ENCODE measurements at regions not wholly inside any gene's neighbourhood (a gene's known extent, or its start where the extent isn't known, plus 50 kb on each side); places are given as distances from the start of the nearest gene placed in this dataset.

DNA sequence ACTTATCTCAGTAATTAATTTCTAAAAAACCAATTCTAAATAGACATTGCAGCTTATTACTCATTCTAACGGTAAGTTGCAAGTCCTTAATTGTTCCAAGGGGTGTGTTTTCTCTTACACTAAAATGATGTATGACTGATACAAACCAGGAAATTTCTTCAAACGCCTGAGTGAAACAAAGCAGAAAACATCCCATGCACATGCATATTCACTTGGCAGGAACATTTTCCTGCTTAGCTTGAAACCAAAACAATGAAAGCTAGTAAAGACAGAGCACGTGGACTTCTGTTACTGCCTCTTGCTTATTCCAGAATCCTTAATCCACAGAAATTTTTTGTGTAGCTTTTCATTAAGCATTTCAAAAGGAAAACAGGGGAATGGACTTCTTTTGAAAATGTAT lies 187.7 kb downstream of the MTERF1 start:
- no peaks in the 10 kb centered on the region for H3K27me3 ChIP-seq (ENCODE audit: insufficient read depth, low read depth)
- no peaks in the 10 kb centered on the region for H3K4me1 ChIP-seq (ENCODE audit: low read depth, poor library complexity, severe bottlenecking)
- no peak overlapping the region for H3K9ac ChIP-seq
- H3K79me2 ChIP-seq (ENCODE audit: insufficient read depth, low read depth): no peaks in the 10 kb centered on the region
- no peaks in the 10 kb centered on the region for H4K20me1 ChIP-seq (ENCODE audit: insufficient read depth)
- H3K4me2 ChIP-seq: no peak overlapping the region
- no peaks in the 10 kb centered on the region for H3K36me3 ChIP-seq (ENCODE audit: insufficient read depth)
- H3K4me3 ChIP-seq (IDR thresholded peaks at IDR 0.05; ENCODE audit: insufficient read depth, low read depth, low read length): no peak overlapping the region
- no peak overlapping the region for H2AFZ ChIP-seq (ENCODE audit: low read depth)
- TF ChIP-seq, protein P1, sequence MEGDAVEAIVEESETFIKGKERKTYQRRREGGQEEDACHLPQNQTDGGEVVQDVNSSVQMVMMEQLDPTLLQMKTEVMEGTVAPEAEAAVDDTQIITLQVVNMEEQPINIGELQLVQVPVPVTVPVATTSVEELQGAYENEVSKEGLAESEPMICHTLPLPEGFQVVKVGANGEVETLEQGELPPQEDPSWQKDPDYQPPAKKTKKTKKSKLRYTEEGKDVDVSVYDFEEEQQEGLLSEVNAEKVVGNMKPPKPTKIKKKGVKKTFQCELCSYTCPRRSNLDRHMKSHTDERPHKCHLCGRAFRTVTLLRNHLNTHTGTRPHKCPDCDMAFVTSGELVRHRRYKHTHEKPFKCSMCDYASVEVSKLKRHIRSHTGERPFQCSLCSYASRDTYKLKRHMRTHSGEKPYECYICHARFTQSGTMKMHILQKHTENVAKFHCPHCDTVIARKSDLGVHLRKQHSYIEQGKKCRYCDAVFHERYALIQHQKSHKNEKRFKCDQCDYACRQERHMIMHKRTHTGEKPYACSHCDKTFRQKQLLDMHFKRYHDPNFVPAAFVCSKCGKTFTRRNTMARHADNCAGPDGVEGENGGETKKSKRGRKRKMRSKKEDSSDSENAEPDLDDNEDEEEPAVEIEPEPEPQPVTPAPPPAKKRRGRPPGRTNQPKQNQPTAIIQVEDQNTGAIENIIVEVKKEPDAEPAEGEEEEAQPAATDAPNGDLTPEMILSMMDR (conservative IDR thresholded peaks at IDR 0.05; ENCODE audit: low read depth, low read length): no peak
- H3K27ac ChIP-seq: no peak overlapping the region

DNA sequence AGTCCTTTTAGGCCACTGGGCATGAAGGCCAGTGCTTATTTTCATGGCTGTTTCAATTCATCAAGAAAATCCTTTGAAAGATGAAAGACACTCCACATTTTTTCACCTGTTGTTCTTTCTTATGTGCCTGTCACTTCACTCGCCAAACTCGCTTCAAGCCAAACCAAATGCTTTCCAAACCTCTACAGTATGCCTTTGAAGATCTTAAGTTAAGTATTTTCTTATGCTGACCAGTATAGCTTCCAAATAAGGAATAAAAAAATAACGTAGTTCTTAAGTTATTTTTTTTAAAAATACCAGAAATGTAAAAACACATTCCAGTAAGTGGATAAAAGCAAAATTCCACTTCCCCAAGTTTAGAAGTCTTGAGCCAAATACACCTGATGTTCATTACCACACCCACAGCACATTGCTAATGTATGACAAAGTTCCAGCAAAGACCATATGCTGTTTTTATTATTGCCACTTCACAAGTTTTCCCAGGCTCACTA lies 186.1 kb downstream of the MTERF1 start:
- Histone ChIP-seq H3K4me2 (no peak overlapping the region), H2AFZ (ENCODE audit: low read depth) (no peak overlapping the region), H3K79me2 (ENCODE audit: insufficient read depth, low read depth) (no peaks in the 10 kb centered on the region), H3K4me3 (IDR thresholded peaks at IDR 0.05; ENCODE audit: insufficient read depth, low read depth, low read length) (no peak overlapping the region), H3K27ac (no peak overlapping the region), H3K36me3 (ENCODE audit: insufficient read depth) (no peaks in the 10 kb centered on the region), H4K20me1 (ENCODE audit: insufficient read depth) (no peaks in the 10 kb centered on the region), H3K9ac (no peak overlapping the region), H3K27me3 (ENCODE audit: insufficient read depth, low read depth) (no peaks in the 10 kb centered on the region), H3K4me1 (ENCODE audit: low read depth, poor library complexity, severe bottlenecking) (no peaks in the 10 kb centered on the region)
- TF ChIP-seq, protein P1 (conservative IDR thresholded peaks at IDR 0.05; ENCODE audit: low read depth, low read length): no peak

DNA sequence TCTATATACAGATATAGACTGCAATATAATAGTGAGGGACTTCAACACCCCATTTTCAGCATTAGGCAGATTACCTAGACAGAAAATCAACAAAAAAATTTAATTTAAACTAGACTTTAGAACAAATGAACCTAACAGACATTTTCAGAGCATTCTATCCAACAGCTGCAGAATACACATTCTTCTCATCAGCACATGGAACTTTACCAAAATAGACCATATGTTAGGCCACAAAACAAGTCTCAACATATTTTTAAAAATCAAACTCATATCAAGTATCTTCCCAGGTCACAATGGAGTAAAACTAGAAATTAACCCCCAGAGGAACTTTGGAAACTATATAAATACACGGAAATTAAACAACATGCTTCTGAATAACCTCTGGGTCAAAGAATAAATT lies 169.6 kb downstream of the MTERF1 start:
- TF ChIP-seq, protein P1 (conservative IDR thresholded peaks at IDR 0.05; ENCODE audit: low read depth, low read length): no peak

DNA sequence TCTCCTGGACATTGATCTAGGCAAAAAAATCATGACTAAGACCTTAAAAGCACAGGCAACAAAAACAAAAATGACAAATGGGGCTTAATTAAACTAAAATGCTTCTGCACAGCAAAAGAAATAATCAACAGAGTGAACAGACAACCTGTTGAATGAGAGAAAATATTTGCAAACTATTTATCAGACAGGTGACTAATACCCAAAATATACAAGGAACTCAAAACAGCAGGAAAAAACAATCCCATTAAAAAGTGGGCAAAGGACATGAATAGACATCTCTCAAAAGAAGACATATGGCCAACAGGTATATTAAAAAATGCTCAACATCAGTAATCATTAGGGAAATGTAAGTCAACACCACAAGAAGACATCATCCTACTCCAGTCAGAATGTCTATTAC lies 166.8 kb downstream of the MTERF1 start:
- Histone ChIP-seq H3K4me3 (IDR thresholded peaks at IDR 0.05; ENCODE audit: insufficient read depth, low read depth, low read length) (no peak overlapping the region), H3K27ac (no peak overlapping the region), H2AFZ (ENCODE audit: low read depth) (no peak overlapping the region), H3K27me3 (ENCODE audit: insufficient read depth, low read depth) (no peaks in the 10 kb centered on the region), H3K4me1 (ENCODE audit: low read depth, poor library complexity, severe bottlenecking) (no peaks in the 10 kb centered on the region), H3K9ac (no peak overlapping the region), H3K79me2 (ENCODE audit: insufficient read depth, low read depth) (no peaks in the 10 kb centered on the region), H4K20me1 (ENCODE audit: insufficient read depth) (no peaks in the 10 kb centered on the region), H3K36me3 (ENCODE audit: insufficient read depth) (no peaks in the 10 kb centered on the region), H3K4me2 (no peak overlapping the region)
- TF ChIP-seq, protein P1 (conservative IDR thresholded peaks at IDR 0.05; ENCODE audit: low read depth, low read length): no peak

More for the DNA sequence above, 169.6 kb downstream of the MTERF1 start:
- Histone ChIP-seq H3K4me2 (no peak overlapping the region), H3K4me3 (IDR thresholded peaks at IDR 0.05; ENCODE audit: insufficient read depth, low read depth, low read length) (no peak overlapping the region), H2AFZ (ENCODE audit: low read depth) (no peak overlapping the region), H3K36me3 (ENCODE audit: insufficient read depth) (no peaks in the 10 kb centered on the region), H3K27ac (no peak overlapping the region), H3K9ac (no peak overlapping the region), H4K20me1 (ENCODE audit: insufficient read depth) (no peaks in the 10 kb centered on the region), H3K79me2 (ENCODE audit: insufficient read depth, low read depth) (no peaks in the 10 kb centered on the region), H3K4me1 (ENCODE audit: low read depth, poor library complexity, severe bottlenecking) (no peaks in the 10 kb centered on the region), H3K27me3 (ENCODE audit: insufficient read depth, low read depth) (no peaks in the 10 kb centered on the region)

Measured in KMS-11 (cell line).